GM21390 (cell line): ENCODE measurements at regions not wholly inside any gene's neighbourhood (a gene's known extent, or its start where the extent isn't known, plus 50 kb on each side); places are given as distances from the start of the nearest gene placed in this dataset.
"Not testable (repeated sequence)": the region's sequence is repeated elsewhere in the genome, so short reads cannot be mapped to it uniquely, and the experiment has no call there.

Experiments
- ATAC-seq: cut with Tn5 transposase; IDR thresholded peaks from one replicate; pipeline ENCODE4 v1.9.1; 2021; ENCODE audit not compliant: unreplicated experiment

DNA sequence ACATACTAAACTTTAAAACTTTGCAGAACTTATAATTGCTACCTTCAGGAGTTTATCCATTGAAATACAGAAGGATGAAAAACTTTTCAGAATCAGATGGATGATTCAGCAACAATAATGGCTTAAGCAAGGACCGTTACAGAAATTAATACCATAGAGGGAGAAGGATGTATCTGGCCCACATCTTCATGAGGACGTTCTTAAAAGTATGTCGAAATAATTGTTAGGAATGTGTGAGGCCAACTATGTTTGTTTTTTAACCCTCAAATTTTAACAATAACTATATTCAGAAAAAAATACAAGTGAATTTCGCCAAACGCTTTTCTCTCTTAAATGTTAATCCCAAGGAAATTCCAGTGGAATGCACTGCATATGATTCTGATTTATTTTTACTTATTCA lies 105.2 kb upstream of the EPHA3 start:
- no peak for ATAC-seq

- ATAC-seq: no peak
Measured at GRCh38 chr3:89013536-89013935, 93.9 kb upstream of the EPHA3 start.

- ATAC-seq: no peak
Measured at GRCh38 chr3:89017531-89017930, 89.9 kb upstream of the EPHA3 start.

DNA sequence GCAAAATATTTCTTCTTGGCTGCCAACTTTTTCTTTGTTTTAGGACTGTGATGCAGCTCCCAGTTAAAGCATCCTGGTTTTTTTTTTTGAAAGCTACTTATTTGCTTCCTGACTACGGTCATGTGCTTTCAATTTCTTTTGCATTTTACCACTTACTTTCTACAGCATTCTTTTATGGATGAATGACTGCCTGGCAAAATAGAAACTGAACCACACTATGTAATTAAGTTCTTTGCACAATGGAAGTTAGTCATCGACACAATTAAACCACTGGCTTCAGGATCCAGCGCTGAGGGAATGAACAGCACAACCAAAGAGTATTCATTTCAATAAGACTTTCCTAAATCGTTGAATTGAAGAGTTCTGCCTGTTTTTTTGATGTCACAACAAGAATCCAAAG lies 82.2 kb upstream of the EPHA3 start:
- no peak for ATAC-seq

- ATAC-seq: no peak
Measured at GRCh38 chr3:89032346-89033013, 74.9 kb upstream of the EPHA3 start.

GRCh38 chr3:89034723-89035122 lies 72.7 kb upstream of the EPHA3 start:
- not testable (repeated sequence) for ATAC-seq

DNA sequence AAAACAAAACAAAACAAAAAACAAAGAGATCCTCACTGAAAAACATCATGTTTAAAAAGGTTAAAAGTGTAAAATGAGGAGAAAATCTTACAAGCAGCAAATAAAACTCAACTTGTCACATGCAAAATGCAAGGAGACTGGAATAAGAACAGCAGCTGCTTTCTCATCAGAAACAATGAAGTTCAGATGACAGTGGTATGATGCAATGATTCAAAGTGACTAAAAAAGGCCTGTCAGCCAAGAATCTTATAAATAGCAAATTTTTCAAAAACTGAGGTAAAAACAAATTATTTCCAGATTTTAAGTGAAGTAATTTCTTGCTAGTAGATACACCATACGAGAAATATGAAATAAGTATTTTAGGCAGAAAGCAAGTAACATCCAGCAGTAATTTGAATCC lies 68.6 kb upstream of the EPHA3 start:
- no peak for ATAC-seq

DNA sequence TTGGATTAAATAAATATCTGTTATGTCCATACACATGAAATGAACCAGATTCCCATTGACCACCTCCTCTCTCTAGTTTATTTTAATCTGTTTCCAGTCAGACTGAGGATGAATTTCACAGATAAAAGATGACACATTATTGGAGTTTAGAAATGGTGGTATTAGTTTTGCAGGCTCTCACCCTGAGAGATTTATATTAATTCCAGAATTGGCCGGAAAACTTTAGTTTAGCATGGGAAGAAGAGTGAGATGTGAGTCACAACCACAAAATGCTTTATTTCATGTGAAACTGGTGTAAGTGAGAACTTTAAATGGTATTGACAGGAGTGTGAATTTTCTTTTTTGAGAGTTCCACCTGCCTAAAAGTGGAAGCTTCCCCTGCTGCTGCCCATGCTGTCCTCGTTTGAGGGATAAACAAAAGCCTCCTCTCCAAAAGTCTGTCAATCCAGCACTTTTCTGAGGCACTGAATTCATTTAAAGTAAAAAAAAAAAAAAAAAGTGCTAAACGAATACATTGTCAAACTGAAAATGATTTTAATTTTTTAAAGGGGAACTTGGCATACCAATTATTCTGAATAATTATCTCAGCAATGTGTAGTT lies 65.1 kb upstream of the EPHA3 start:
- no peak for ATAC-seq

- ATAC-seq: no peak
Measured at GRCh38 chr3:89043406-89043932, 64.0 kb upstream of the EPHA3 start.

DNA sequence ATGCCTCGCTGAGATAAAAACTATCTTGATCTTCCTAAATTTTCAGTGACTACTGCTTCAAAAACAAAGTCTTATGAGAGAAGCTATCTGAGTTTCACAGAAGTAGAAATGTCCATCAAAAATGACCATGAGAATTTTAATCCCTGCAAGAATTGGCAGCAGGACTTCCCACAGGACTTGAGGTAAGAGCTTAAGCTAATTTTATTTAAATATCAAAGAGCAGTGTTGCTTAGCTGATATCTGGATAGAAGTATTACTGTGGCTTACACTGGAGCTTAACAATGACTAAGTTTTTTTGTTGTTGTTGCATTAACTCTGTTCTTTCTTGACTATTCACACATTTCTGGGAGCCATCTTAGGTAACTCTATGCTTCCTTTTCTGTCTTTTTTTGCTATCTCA lies 60.8 kb upstream of the EPHA3 start:
- no peak for ATAC-seq

DNA sequence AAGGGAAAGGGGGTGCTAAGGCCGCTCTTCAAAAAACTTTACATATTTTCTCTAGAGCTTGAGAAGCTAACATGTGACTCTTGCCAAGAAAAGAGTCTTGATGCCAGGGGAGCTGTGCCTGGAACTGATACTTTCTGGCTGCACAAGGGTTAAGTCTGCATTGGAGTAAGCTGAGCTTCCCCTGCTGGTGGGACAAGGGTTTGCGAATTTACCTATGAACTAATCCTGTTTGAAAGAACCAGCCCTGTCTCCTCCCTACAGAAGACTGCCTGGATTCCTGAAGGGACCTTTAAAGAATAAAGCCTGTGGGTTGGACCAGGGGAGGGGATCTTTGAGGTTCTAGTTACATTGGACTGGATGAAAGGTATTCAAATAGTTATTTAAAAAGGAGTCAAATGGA lies 58.3 kb upstream of the EPHA3 start:
- ATAC-seq: no peak

- no peak for ATAC-seq
Measured at GRCh38 chr3:89052386-89052785, 55.0 kb upstream of the EPHA3 start.

GRCh38 chr3:89057398-89057797 lies 50.0 kb upstream of the EPHA3 start:
- ATAC-seq: no peak
